Neural progenitor cell (in vitro differentiated cells): ENCODE measurements at regions not wholly inside any gene's neighbourhood (a gene's known extent, or its start where the extent isn't known, plus 50 kb on each side); places are given as distances from the start of the nearest gene placed in this dataset.

Experiments used
- DNase-seq: peaks from one replicate; pipeline ENCODE4 v3.0.0-alpha.2; 2016; ENCODE audit warnings: low spot score
- H2AFZ ChIP-seq: fragments of 200-600 bp; sonication (generic); replicated peaks from 2 replicates; pipeline ENCODE4 v1.6.1; 2016; ENCODE audit warnings: antibody characterized with exemption
- H3F3A ChIP-seq: fragments of 200-600 bp; sonication (generic); 2 replicates; pipeline ENCODE4 v1.6.1; 2016; ENCODE audit warnings: antibody characterized with exemption, low read depth
- H3K27ac ChIP-seq: fragments of 200-600 bp; sonication (generic); 2 replicates; pipeline ENCODE4 v1.5.1; 2016; ENCODE audit warnings: mild to moderate bottlenecking
- H3K27me3 ChIP-seq: fragments of 200-600 bp; sonication (generic); 2 replicates; pipeline ENCODE4 v1.6.1; 2016; ENCODE audit warnings: mild to moderate bottlenecking, moderate library complexity
- H3K36me3 ChIP-seq: fragments of 200-600 bp; sonication (generic); 2 replicates; pipeline ENCODE4 v1.5.1; 2016
- H3K4me1 ChIP-seq: fragments of 200-600 bp; sonication (generic); 2 replicates; pipeline ENCODE4 v1.6.1; 2016; ENCODE audit warnings: mixed run types
- H3K4me2 ChIP-seq: fragments of 200-600 bp; sonication (generic); 2 replicates; pipeline ENCODE4 v1.6.1; 2016
- H3K4me3 ChIP-seq: fragments of 200-600 bp; sonication (generic); 2 replicates; pipeline ENCODE4 v1.5.1; 2016
- H3K79me2 ChIP-seq: fragments of 200-600 bp; sonication (generic); 2 replicates; pipeline ENCODE4 v1.6.1; 2016; ENCODE audit warnings: low read depth
- H3K9ac ChIP-seq: fragments of 200-600 bp; sonication (generic); 2 replicates; pipeline ENCODE4 v1.6.1; 2016
- H3K9me3 ChIP-seq: fragments of 200-600 bp; sonication (generic); 2 replicates; pipeline ENCODE4 v1.5.1; 2016; ENCODE audit warnings: low read depth
- H4K20me1 ChIP-seq: fragments of 200-600 bp; sonication (generic); 2 replicates; pipeline ENCODE4 v1.6.1; 2016; ENCODE audit warnings: low read depth
- H3K27ac Mint-ChIP-seq: 3 replicates; pipeline ENCODE4 v1.8.0; 2021; ENCODE audit warnings: mixed read lengths
- H3K27me3 Mint-ChIP-seq: 2 replicates; pipeline ENCODE4 v1.8.0; 2022; ENCODE audit warnings: low read depth, mild to moderate bottlenecking, inconsistent platforms, moderate library complexity, mixed read lengths; ENCODE audit not compliant: insufficient read depth
- H3K36me3 Mint-ChIP-seq: 3 replicates; pipeline ENCODE4 v1.8.0; 2021; ENCODE audit warnings: mixed read lengths
- H3K4me1 Mint-ChIP-seq: 3 replicates; pipeline ENCODE4 v1.8.0; 2021; ENCODE audit warnings: mixed read lengths
- H3K4me3 Mint-ChIP-seq: 3 replicates; pipeline ENCODE4 v1.8.0; 2021; ENCODE audit warnings: mild to moderate bottlenecking, moderate library complexity, mixed read lengths
- H3K9me3 Mint-ChIP-seq: 3 replicates; pipeline ENCODE4 v1.8.0; 2020; ENCODE audit warnings: mixed read lengths
- CTCF ChIP-seq: fragments of 200-600 bp; sonication (generic); IDR thresholded peaks from 2 replicates; pipeline ENCODE4 v1.5.1; 2017; ENCODE audit warnings: antibody characterized with exemption, mild to moderate bottlenecking
- EZH2 ChIP-seq: fragments of 200-600 bp; sonication (generic); IDR thresholded peaks from 2 replicates; pipeline ENCODE4 v1.6.1; 2017; ENCODE audit warnings: antibody characterized with exemption, mild to moderate bottlenecking, moderate library complexity
- EZH2phosphoT487 ChIP-seq: fragments of 200-600 bp; sonication (generic); IDR thresholded peaks from 2 replicates; pipeline ENCODE4 v1.6.1; 2017; ENCODE audit warnings: antibody characterized with exemption

- Histone ChIP-seq H4K20me1 (no peaks in the 10 kb centered on the region), H3K79me2 (no peaks in the 10 kb centered on the region), H3K9ac (no peak overlapping the region), H3K36me3 (no peaks in the 10 kb centered on the region), H3K27ac (no peak overlapping the region), H3K27me3 (no peaks in the 10 kb centered on the region), H3K4me2 (no peak overlapping the region), H3K4me1 (no peaks in the 10 kb centered on the region), H3K4me3 (no peak overlapping the region), H3K9me3 (no peaks in the 10 kb centered on the region), H3F3A (no peaks in the 10 kb centered on the region), H2AFZ (no peak overlapping the region)
- TF ChIP-seq CTCF: no peak
- peaks cover 3% of the 10 kb centered on the region for H3K27me3 Mint-ChIP-seq
- no peak overlapping the region for H3K27ac Mint-ChIP-seq
- no peak for DNase-seq
- H3K4me3 Mint-ChIP-seq: no peak overlapping the region
- H3K36me3 Mint-ChIP-seq: no peaks in the 10 kb centered on the region
- peaks cover 5% of the 10 kb centered on the region for H3K4me1 Mint-ChIP-seq
- no peaks in the 10 kb centered on the region for H3K9me3 Mint-ChIP-seq
Measured at GRCh38 chr6:16885411-16886160, 124.3 kb upstream of the ATXN1 start.

DNA sequence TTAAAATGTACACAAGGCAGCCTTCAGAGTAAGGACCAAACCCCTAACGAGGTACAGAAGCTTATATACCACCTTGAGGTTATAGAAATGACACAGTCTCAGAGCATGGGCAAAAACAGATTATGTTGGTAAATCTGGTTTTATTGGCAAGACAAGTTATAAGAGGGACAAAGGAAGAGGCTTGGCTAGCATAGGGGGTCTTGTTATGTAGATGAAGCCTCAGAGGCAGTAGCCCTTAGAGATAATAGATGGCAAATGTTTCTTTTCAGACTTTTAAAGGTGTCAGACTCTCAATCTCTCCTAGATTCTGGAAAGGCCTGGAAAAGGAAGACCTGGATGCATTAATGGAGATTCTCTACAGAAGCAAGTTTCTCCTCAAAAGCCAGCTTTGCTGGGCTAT lies 123.3 kb upstream of the ATXN1 start:
- no peaks in the 10 kb centered on the region for H3K36me3 Mint-ChIP-seq
- H2AFZ ChIP-seq: no peak overlapping the region
- no peaks in the 10 kb centered on the region for H3K9me3 ChIP-seq
- H3K4me1 ChIP-seq: no peaks in the 10 kb centered on the region
- no peak overlapping the region for H3K4me3 ChIP-seq
- no peak overlapping the region for H3K9ac ChIP-seq
- H3K4me2 ChIP-seq: no peak overlapping the region
- no peaks in the 10 kb centered on the region for H3K36me3 ChIP-seq
- DNase-seq: no peak
- H3K4me3 Mint-ChIP-seq: no peak overlapping the region
- H4K20me1 ChIP-seq: no peaks in the 10 kb centered on the region
- H3K27ac ChIP-seq: no peak overlapping the region
- H3F3A ChIP-seq: no peaks in the 10 kb centered on the region
- no peak overlapping the region for H3K27ac Mint-ChIP-seq
- no peaks in the 10 kb centered on the region for H3K27me3 ChIP-seq
- no peak for TF ChIP-seq EZH2phosphoT487
- no peak for TF ChIP-seq EZH2
- no peak for TF ChIP-seq CTCF
- peaks cover 5% of the 10 kb centered on the region for H3K4me1 Mint-ChIP-seq
- peaks cover 3% of the 10 kb centered on the region for H3K27me3 Mint-ChIP-seq
- no peaks in the 10 kb centered on the region for H3K79me2 ChIP-seq
- H3K9me3 Mint-ChIP-seq: peaks cover 2% of the 10 kb centered on the region

GRCh38 chr6:16883414-16883813 lies 122.2 kb upstream of the ATXN1 start:
- H2AFZ ChIP-seq: no peak overlapping the region
- no peak overlapping the region for H3K4me2 ChIP-seq
- H3F3A ChIP-seq: no peaks in the 10 kb centered on the region
- H3K79me2 ChIP-seq: no peaks in the 10 kb centered on the region
- H3K4me3 ChIP-seq: no peak overlapping the region
- peaks cover 4% of the 10 kb centered on the region for H3K9me3 ChIP-seq
- no peaks in the 10 kb centered on the region for H3K4me1 ChIP-seq
- H3K9ac ChIP-seq: no peak overlapping the region
- no peak overlapping the region for H3K27ac Mint-ChIP-seq
- H3K4me1 Mint-ChIP-seq: peaks cover 5% of the 10 kb centered on the region
- no peaks in the 10 kb centered on the region for H4K20me1 ChIP-seq
- H3K36me3 Mint-ChIP-seq: no peaks in the 10 kb centered on the region
- DNase-seq: no peak
- peaks cover 3% of the 10 kb centered on the region for H3K9me3 Mint-ChIP-seq
- H3K27ac ChIP-seq: no peak overlapping the region
- no peak overlapping the region for H3K4me3 Mint-ChIP-seq
- no peaks in the 10 kb centered on the region for H3K36me3 ChIP-seq
- H3K27me3 Mint-ChIP-seq: peaks cover 3% of the 10 kb centered on the region
- no peak for TF ChIP-seq CTCF
- no peaks in the 10 kb centered on the region for H3K27me3 ChIP-seq
